Mesenchymal stem cell (in vitro differentiated cells and primary cell): ENCODE measurements at regions not wholly inside any gene's neighbourhood (a gene's known extent, or its start where the extent isn't known, plus 50 kb on each side); places are given as distances from the start of the nearest gene placed in this dataset.

Experiments
- DNase-seq: peaks from one replicate; pipeline ENCODE4 v3.0.0-alpha.2; 2013
- H2AFZ ChIP-seq: one replicate; pipeline ENCODE4 v1.6.1; 2013; ENCODE audit warnings: low read depth, mild to moderate bottlenecking, control low read depth, inconsistent platforms, low read length, moderate library complexity
- H2AK5ac ChIP-seq: 2 replicates; pipeline ENCODE4 v1.6.1; 2013; ENCODE audit warnings: low read length, moderate library complexity, mild to moderate bottlenecking, inconsistent platforms; ENCODE audit not compliant: severe bottlenecking
- H2BK120ac ChIP-seq: one replicate; pipeline ENCODE4 v1.6.1; 2013; ENCODE audit warnings: low read depth, mild to moderate bottlenecking, inconsistent platforms, low read length, moderate library complexity
- H2BK12ac ChIP-seq, 2 experiments: one replicate each; pipeline ENCODE4 v1.6.1; 2013; ENCODE audit warnings: inconsistent platforms in 2 of 2, low read length in 2 of 2, mild to moderate bottlenecking in 2 of 2, moderate library complexity in 2 of 2, control low read depth in 1 of 2
- H2BK15ac ChIP-seq: one replicate; pipeline ENCODE4 v1.6.1; 2013; ENCODE audit warnings: mild to moderate bottlenecking, low read depth, inconsistent platforms; ENCODE audit not compliant: poor library complexity, severe bottlenecking
- H2BK5ac ChIP-seq: 2 replicates; pipeline ENCODE4 v1.6.1; 2013; ENCODE audit warnings: low read depth, mild to moderate bottlenecking, low read length, control low read depth, inconsistent platforms; ENCODE audit not compliant: poor library complexity, severe bottlenecking
- H3K14ac ChIP-seq, 2 experiments: one replicate each; pipeline ENCODE4 v1.6.1; 2013; ENCODE audit warnings: inconsistent platforms in 2 of 2, low read length in 2 of 2, control low read depth in 1 of 2, mild to moderate bottlenecking in 1 of 2, moderate library complexity in 1 of 2
- H3K18ac ChIP-seq, 2 experiments: one replicate each; pipeline ENCODE4 v1.6.1; 2013; ENCODE audit warnings: inconsistent platforms in 2 of 2, low read length in 2 of 2, control low read depth in 1 of 2, low read depth in 1 of 2, mild to moderate bottlenecking in 1 of 2
- H3K23ac ChIP-seq, 2 experiments: one replicate each; pipeline ENCODE4 v1.6.1; 2013; ENCODE audit warnings: inconsistent platforms in 2 of 2, low read length in 2 of 2, mild to moderate bottlenecking in 2 of 2, moderate library complexity in 2 of 2, control low read depth in 1 of 2
- H3K27ac ChIP-seq: 2 replicates; pipeline ENCODE4 v1.5.1; 2013; ENCODE audit warnings: mild to moderate bottlenecking, moderate library complexity, low read length, control low read depth, inconsistent platforms; ENCODE audit not compliant: poor library complexity, severe bottlenecking
- H3K27me3 ChIP-seq, 2 experiments: 2 replicates each; pipeline versions ENCODE4 v1.6.1 to v1.7.0; 2013; ENCODE audit warnings: low read length in 2 of 2, mild to moderate bottlenecking in 2 of 2, moderate library complexity in 2 of 2, control low read depth in 1 of 2, inconsistent platforms in 1 of 2; ENCODE audit not compliant: control insufficient read depth in 1 of 2, insufficient read depth in 1 of 2
- H3K36me3 ChIP-seq, 2 experiments: 2 replicates each; pipeline versions ENCODE4 v1.6.1 to v1.7.0; 2013; ENCODE audit warnings: low read length in 2 of 2, control low read depth in 1 of 2, inconsistent platforms in 1 of 2, low read depth in 1 of 2, mild to moderate bottlenecking in 1 of 2; ENCODE audit not compliant: insufficient read depth in 2 of 2, control insufficient read depth in 1 of 2
- H3K4ac ChIP-seq, 2 experiments: one replicate each; pipeline ENCODE4 v1.6.1; 2013; ENCODE audit warnings: inconsistent platforms in 2 of 2, low read length in 2 of 2, mild to moderate bottlenecking in 2 of 2, moderate library complexity in 2 of 2, control low read depth in 1 of 2, low read depth in 1 of 2
- H3K4me1 ChIP-seq: 2 replicates; pipeline ENCODE4 v1.6.1; 2013; ENCODE audit warnings: low read depth, low read length, control low read depth; ENCODE audit not compliant: control insufficient read depth, insufficient read depth
- H3K4me2 ChIP-seq: 2 replicates; pipeline ENCODE4 v1.6.1; 2013; ENCODE audit warnings: low read length, mild to moderate bottlenecking, inconsistent platforms; ENCODE audit not compliant: poor library complexity, severe bottlenecking
- H3K4me3 ChIP-seq, 2 experiments: 2 replicates each; pipeline versions ENCODE4 v1.5.1 to v1.7.0; 2013; ENCODE audit warnings: low read length in 2 of 2, mild to moderate bottlenecking in 2 of 2, control low read depth in 1 of 2, low read depth in 1 of 2; ENCODE audit not compliant: insufficient read depth in 1 of 2
- H3K79me1 ChIP-seq: replicated peaks from 2 replicates; pipeline ENCODE4 v1.6.1; 2013; ENCODE audit warnings: mild to moderate bottlenecking, control low read depth, low read length, inconsistent platforms; ENCODE audit not compliant: poor library complexity, severe bottlenecking
- H3K9ac ChIP-seq: 2 replicates; pipeline ENCODE4 v1.7.0; 2013; ENCODE audit warnings: mild to moderate bottlenecking, low read length, moderate library complexity
- H3K9me3 ChIP-seq: 2 replicates; pipeline ENCODE4 v1.7.0; 2013; ENCODE audit warnings: mild to moderate bottlenecking, low read length; ENCODE audit not compliant: control insufficient read depth
- H4K8ac ChIP-seq: one replicate; pipeline ENCODE4 v1.6.1; 2013; ENCODE audit warnings: inconsistent platforms, mild to moderate bottlenecking, low read length, moderate library complexity
- H4K91ac ChIP-seq: one replicate; pipeline ENCODE4 v1.6.1; 2013; ENCODE audit warnings: mild to moderate bottlenecking, low read length, inconsistent platforms
- WGBS: methylation state at CpG from one replicate; pipeline ENCODE4 v1.1.7; 2013; ENCODE audit warnings: mixed read lengths; 5-methylcytosine and 5-hydroxymethylcytosine counted together

GRCh38 chr2:18830962-18831361 lies 241.6 kb upstream of the NT5C1B start:
- Histone ChIP-seq H2AK5ac (peak overlapping the region; percentile 15), H4K91ac (no peak overlapping the region), H3K4ac (peak overlapping the region in 1 of 2 experiments; percentile 13), H3K4me2 (no peak overlapping the region), H3K14ac (no peak overlapping the region), H2BK120ac (no peak overlapping the region), H3K4me1 (peaks cover 2% of the 10 kb centered on the region), H4K8ac (no peak overlapping the region), H2AFZ (no peak overlapping the region), H3K27me3 (no peaks in the 10 kb centered on the region), H3K18ac (peak overlapping the region in 1 of 2 experiments; percentile 46), H3K27ac (no peak overlapping the region), H3K9ac (no peak overlapping the region), H3K23ac (no peak overlapping the region), H3K9me3 (no peaks in the 10 kb centered on the region), H2BK12ac (peak overlapping the region in 1 of 2 experiments; percentile 18), H3K4me3 (no peak overlapping the region), H2BK15ac (no peak overlapping the region), H3K36me3 (no peaks in the 10 kb centered on the region), H2BK5ac (no peak overlapping the region), H3K79me1 (no peaks in the 10 kb centered on the region)
- WGBS = 100% methylated on average over 1 of the region's 1 CpG
- no peak for DNase-seq

GRCh38 chr2:18829976-18830375 lies 240.6 kb upstream of the NT5C1B start:
- no peak for DNase-seq
- Histone ChIP-seq H2BK5ac (no peak overlapping the region), H2AK5ac (no peak overlapping the region), H3K4me1 (peaks cover 2% of the 10 kb centered on the region), H3K79me1 (no peaks in the 10 kb centered on the region), H3K4ac (no peak overlapping the region), H2BK120ac (no peak overlapping the region), H3K9me3 (no peaks in the 10 kb centered on the region), H3K27me3 (no peaks in the 10 kb centered on the region), H3K9ac (peak overlapping the region; percentile 15), H3K4me2 (no peak overlapping the region), H4K8ac (no peak overlapping the region), H3K23ac (no peak overlapping the region), H2AFZ (no peak overlapping the region), H3K4me3 (no peak overlapping the region), H2BK15ac (no peak overlapping the region), H3K14ac (no peak overlapping the region), H3K27ac (no peak overlapping the region), H3K36me3 (no peaks in the 10 kb centered on the region), H4K91ac (no peak overlapping the region), H3K18ac (no peak overlapping the region), H2BK12ac (no peak overlapping the region)
- no CpG with 5 or more reads among the region's 1 CpG for WGBS

GRCh38 chr2:18829251-18829902 lies 240.0 kb upstream of the NT5C1B start:
- WGBS = 14% methylated on average over 2 of the region's 4 CpGs
- Histone ChIP-seq H3K4me2 (no peak overlapping the region), H2BK120ac (no peak overlapping the region)

GRCh38 chr2:18828296-18828695 lies 238.9 kb upstream of the NT5C1B start:
- H3K4me2 ChIP-seq = no peak overlapping the region
- H3K4ac ChIP-seq = no peak overlapping the region
- H3K23ac ChIP-seq = no peak overlapping the region
- no peak overlapping the region for H2AFZ ChIP-seq
- H2BK15ac ChIP-seq = no peak overlapping the region
- H3K36me3 ChIP-seq = no peaks in the 10 kb centered on the region
- H2BK120ac ChIP-seq = no peak overlapping the region
- H3K18ac ChIP-seq = no peak overlapping the region
- H4K91ac ChIP-seq = no peak overlapping the region
- H3K27ac ChIP-seq = no peak overlapping the region
- H2AK5ac ChIP-seq = no peak overlapping the region
- no peak overlapping the region for H3K4me3 ChIP-seq
- H4K8ac ChIP-seq = no peak overlapping the region
- H3K4me1 ChIP-seq = no peaks in the 10 kb centered on the region
- 95% methylated on average over 3 of the region's 3 CpGs for WGBS
- H3K27me3 ChIP-seq = no peaks in the 10 kb centered on the region
- DNase-seq = no peak
- H3K79me1 ChIP-seq = no peaks in the 10 kb centered on the region
- no peak overlapping the region for H3K9ac ChIP-seq
- no peak overlapping the region for H2BK5ac ChIP-seq
- no peak overlapping the region for H2BK12ac ChIP-seq
- no peaks in the 10 kb centered on the region for H3K9me3 ChIP-seq
- H3K14ac ChIP-seq = no peak overlapping the region

More at GRCh38 chr2:18829251-18829902, 240.0 kb upstream of the NT5C1B start:
- Histone ChIP-seq H3K27ac (peak overlapping the region; percentile 31), H3K4me1 (peaks cover 2% of the 10 kb centered on the region), H3K27me3 (no peaks in the 10 kb centered on the region), H2BK5ac (no peak overlapping the region), H2AK5ac (no peak overlapping the region), H2AFZ (no peak overlapping the region), H3K79me1 (no peaks in the 10 kb centered on the region), H2BK15ac (no peak overlapping the region), H3K23ac (no peak overlapping the region), H4K8ac (no peak overlapping the region), H3K4me3 (no peak overlapping the region), H3K9ac (peak overlapping the region; percentile 38), H3K18ac (no peak overlapping the region), H3K4ac (no peak overlapping the region), H3K9me3 (no peaks in the 10 kb centered on the region), H3K36me3 (no peaks in the 10 kb centered on the region), H2BK12ac (no peak overlapping the region), H3K14ac (no peak overlapping the region), H4K91ac (no peak overlapping the region)
- peak; percentile 32 for DNase-seq
